H9 (cell line): ENCODE measurements at regions not wholly inside any gene's neighbourhood (a gene's known extent, or its start where the extent isn't known, plus 50 kb on each side); places are given as distances from the start of the nearest gene placed in this dataset.

Experiments
- DNase-seq: peaks from one replicate; pipeline ENCODE4 v3.0.0-alpha.2; 2017
- H2AFZ ChIP-seq: one replicate; pipeline ENCODE4 v1.6.1; 2013; ENCODE audit warnings: mild to moderate bottlenecking, low read length, control low read depth, moderate library complexity
- H2AK5ac ChIP-seq: 2 replicates; pipeline ENCODE4 v1.6.1; 2013; ENCODE audit warnings: low read length, control low read depth, mixed read lengths; ENCODE audit not compliant: insufficient read length
- H2BK120ac ChIP-seq: one replicate; pipeline ENCODE4 v1.6.1; 2013; ENCODE audit warnings: low read depth, mild to moderate bottlenecking, low read length, control low read depth, inconsistent platforms; ENCODE audit not compliant: poor library complexity, severe bottlenecking
- H2BK12ac ChIP-seq: 2 replicates; pipeline ENCODE4 v1.6.1; 2013; ENCODE audit warnings: low read length, control low read depth, mixed read lengths, low read depth; ENCODE audit not compliant: insufficient read length
- H2BK15ac ChIP-seq: 2 replicates; pipeline ENCODE4 v1.6.1; 2013; ENCODE audit warnings: low read depth, low read length, control low read depth
- H2BK20ac ChIP-seq: one replicate; pipeline ENCODE4 v1.6.1; 2013; ENCODE audit warnings: low read depth, mild to moderate bottlenecking, low read length, control low read depth, inconsistent platforms; ENCODE audit not compliant: poor library complexity, severe bottlenecking
- H2BK5ac ChIP-seq: 2 replicates; pipeline ENCODE4 v1.6.1; 2013; ENCODE audit warnings: low read length, control low read depth, mixed read lengths; ENCODE audit not compliant: insufficient read length
- H3K14ac ChIP-seq: 2 replicates; pipeline ENCODE4 v1.6.1; 2013; ENCODE audit warnings: low read length, control low read depth; ENCODE audit not compliant: insufficient read depth
- H3K18ac ChIP-seq: 2 replicates; pipeline ENCODE4 v1.6.1; 2013; ENCODE audit warnings: low read depth, mild to moderate bottlenecking, mixed read lengths, low read length, control low read depth; ENCODE audit not compliant: insufficient read length
- H3K23ac ChIP-seq: 2 replicates; pipeline ENCODE4 v1.6.1; 2013; ENCODE audit warnings: low read length, control low read depth, mixed read lengths, low read depth; ENCODE audit not compliant: insufficient read length
- H3K23me2 ChIP-seq: 2 replicates; pipeline ENCODE4 v1.6.1; 2013; ENCODE audit warnings: low read depth, mild to moderate bottlenecking, mixed read lengths, low read length, control low read depth; ENCODE audit not compliant: insufficient read length, poor library complexity, severe bottlenecking
- H3K27ac ChIP-seq: 2 replicates; pipeline ENCODE4 v1.5.1; 2013; ENCODE audit warnings: low read length, control low read depth, mixed read lengths, low read depth; ENCODE audit not compliant: insufficient read length
- H3K27me3 ChIP-seq: 2 replicates; pipeline ENCODE4 v1.6.1; 2013; ENCODE audit warnings: low read length, control low read depth, inconsistent platforms; ENCODE audit not compliant: insufficient read depth
- H3K4ac ChIP-seq: 2 replicates; pipeline ENCODE4 v1.6.1; 2013; ENCODE audit warnings: low read depth, mild to moderate bottlenecking, control low read depth, inconsistent platforms, low read length, moderate library complexity
- H3K4me1 ChIP-seq: 2 replicates; pipeline ENCODE4 v1.6.1; 2013; ENCODE audit warnings: low read length, control low read depth, inconsistent platforms; ENCODE audit not compliant: insufficient read depth
- H3K4me2 ChIP-seq: 2 replicates; pipeline ENCODE4 v1.6.1; 2013; ENCODE audit warnings: low read length, control low read depth, mixed read lengths; ENCODE audit not compliant: insufficient read length, insufficient read depth
- H3K56ac ChIP-seq: 2 replicates; pipeline ENCODE4 v1.6.1; 2013; ENCODE audit warnings: low read depth, mild to moderate bottlenecking, mixed read lengths, low read length, control low read depth; ENCODE audit not compliant: insufficient read length
- H3K79me1 ChIP-seq: 2 replicates; pipeline ENCODE4 v1.6.1; 2013; ENCODE audit warnings: low read depth, mild to moderate bottlenecking, moderate library complexity, low read length, control low read depth, inconsistent platforms; ENCODE audit not compliant: insufficient read depth, poor library complexity, severe bottlenecking
- H3K79me2 ChIP-seq: 2 replicates; pipeline ENCODE4 v1.6.1; 2013; ENCODE audit warnings: low read length, control low read depth, inconsistent platforms; ENCODE audit not compliant: insufficient read depth
- H3K9ac ChIP-seq: 2 replicates; pipeline ENCODE4 v1.6.1; 2013; ENCODE audit warnings: low read length, control low read depth, mixed read lengths; ENCODE audit not compliant: insufficient read length; ENCODE audit errors: extremely low read depth
- H3K9me3 ChIP-seq: one replicate; pipeline ENCODE4 v1.6.1; 2013; ENCODE audit warnings: low read depth, low read length, inconsistent platforms; ENCODE audit not compliant: control insufficient read depth
- H3T11ph ChIP-seq: one replicate; pipeline ENCODE4 v1.6.1; 2013; ENCODE audit warnings: mild to moderate bottlenecking, low read length, control low read depth, inconsistent platforms
- H4K20me1 ChIP-seq: one replicate; pipeline ENCODE4 v1.6.1; 2013; ENCODE audit not compliant: control insufficient read depth, insufficient read length, insufficient read depth
- H4K5ac ChIP-seq: 2 replicates; pipeline ENCODE4 v1.6.1; 2013; ENCODE audit warnings: low read depth, mild to moderate bottlenecking, mixed read lengths, low read length, control low read depth; ENCODE audit not compliant: insufficient read length
- H4K8ac ChIP-seq: replicated peaks from 2 replicates; pipeline ENCODE4 v1.6.1; 2013; ENCODE audit warnings: low read length, control low read depth, mixed read lengths, low read depth; ENCODE audit not compliant: insufficient read length
- H4K91ac ChIP-seq: 2 replicates; pipeline ENCODE4 v1.6.1; 2013; ENCODE audit warnings: low read depth, mild to moderate bottlenecking, moderate library complexity, mixed read lengths, low read length, control low read depth; ENCODE audit not compliant: insufficient read length
- H3K27ac Mint-ChIP-seq, 3 experiments: 2 replicates in 2 of 3; 3 replicates in 1 of 3; pipeline ENCODE4 v1.8.0; 2020 to 2021; ENCODE audit warnings: mixed read lengths in 3 of 3, mild to moderate bottlenecking in 1 of 3, moderate library complexity in 1 of 3
- H3K27me3 Mint-ChIP-seq: 2 replicates; pipeline ENCODE4 v1.8.0; 2021; ENCODE audit warnings: low read depth, mild to moderate bottlenecking, moderate library complexity, mixed read lengths
- H3K36me3 Mint-ChIP-seq, 3 experiments: 2 replicates in 2 of 3; 3 replicates in 1 of 3; pipeline ENCODE4 v1.8.0; 2020 to 2021; ENCODE audit warnings: low read depth in 3 of 3, mixed read lengths in 3 of 3; ENCODE audit not compliant: insufficient read depth in 1 of 3
- H3K4me1 Mint-ChIP-seq, 2 experiments: 2 replicates each; pipeline ENCODE4 v1.8.0; 2020; ENCODE audit warnings: mixed read lengths in 2 of 2
- H3K4me3 Mint-ChIP-seq, 2 experiments: 2 replicates in 1 of 2; 3 replicates in 1 of 2; pipeline ENCODE4 v1.8.0; 2020 to 2021; ENCODE audit warnings: mild to moderate bottlenecking in 2 of 2, mixed read lengths in 2 of 2, moderate library complexity in 1 of 2
- H3K9me3 Mint-ChIP-seq, 2 experiments: 2 replicates in 1 of 2; 3 replicates in 1 of 2; pipeline ENCODE4 v1.8.0; 2020; ENCODE audit warnings: mild to moderate bottlenecking in 2 of 2, mixed read lengths in 2 of 2, moderate library complexity in 1 of 2
- CTCF ChIP-seq: fragments of 200-600 bp; sonication (generic); conservative IDR thresholded peaks from 3 replicates; pipeline ENCODE4 v1.8.0; 2021; ENCODE audit warnings: antibody characterized with exemption, mild to moderate bottlenecking
- WGBS: extraction: QIAGEN DNeasy Blood & Tissue Kit; methylation state at CpG from one replicate; pipeline ENCODE4 v1.1.7; 2013; ENCODE audit warnings: missing lambda C conversion rate, low lambda C conversion rate, mixed read lengths; ENCODE audit not compliant: insufficient read length; ENCODE audit errors: extremely low coverage; 5-methylcytosine and 5-hydroxymethylcytosine counted together

DNA sequence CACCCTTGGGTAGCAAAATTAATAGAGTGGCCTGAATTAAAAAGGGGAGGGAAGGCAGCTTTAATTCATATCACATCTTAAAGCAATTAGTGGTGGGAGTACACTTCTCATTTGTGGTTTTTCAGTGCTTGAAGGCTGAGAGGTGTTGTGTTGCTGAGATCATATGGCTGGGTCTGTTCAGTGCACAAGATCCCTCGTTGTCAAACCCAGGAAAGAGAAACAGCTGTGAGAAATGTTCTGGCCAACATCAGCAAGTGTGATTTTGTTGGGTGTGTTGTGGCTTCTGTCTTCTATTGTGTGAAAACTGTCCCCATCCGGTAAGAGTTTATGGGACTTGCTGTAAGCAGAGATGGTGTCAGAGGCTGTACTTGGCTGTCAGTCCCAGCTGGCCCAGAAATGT lies 197.9 kb upstream of the BMPER start:
- H4K20me1 ChIP-seq = no peaks in the 10 kb centered on the region
- no peak overlapping the region for H3K4me2 ChIP-seq
- no peak overlapping the region for H3K9ac ChIP-seq
- no peak overlapping the region for H3K4ac ChIP-seq
- no peak overlapping the region for H4K91ac ChIP-seq
- no peak overlapping the region for H2BK15ac ChIP-seq
- H3K79me1 ChIP-seq = no peaks in the 10 kb centered on the region
- no peaks in the 10 kb centered on the region for H3K79me2 ChIP-seq
- DNase-seq = no peak
- no peak overlapping the region for H3K4me3 Mint-ChIP-seq
- no peak overlapping the region for H3K56ac ChIP-seq
- H2BK20ac ChIP-seq = no peak overlapping the region
- H4K8ac ChIP-seq = no peak overlapping the region
- H3K27me3 ChIP-seq = peaks cover 6% of the 10 kb centered on the region; the same call in 1 of the 2 replicates
- no peaks in the 10 kb centered on the region for H3K23me2 ChIP-seq
- H3K27me3 Mint-ChIP-seq = peaks cover 59% of the 10 kb centered on the region
- no peak overlapping the region for H2AK5ac ChIP-seq
- H2AFZ ChIP-seq = no peak overlapping the region
- H3K18ac ChIP-seq = no peak overlapping the region
- TF ChIP-seq CTCF = no peak
- H2BK5ac ChIP-seq = no peak overlapping the region
- H3K23ac ChIP-seq = no peak overlapping the region
- H3T11ph ChIP-seq = no peak overlapping the region
- no CpG with 5 or more reads among the region's 2 CpGs for WGBS
- no peak overlapping the region for H3K27ac Mint-ChIP-seq
- H3K9me3 Mint-ChIP-seq = peaks cover 1% of the 10 kb centered on the region in 2 experiments
- H3K27ac ChIP-seq = no peak overlapping the region
- no peaks in the 10 kb centered on the region for H3K9me3 ChIP-seq
- no peak overlapping the region for H2BK12ac ChIP-seq
- peaks cover under 1 to 4% (median 2%) of the 10 kb centered on the region in 3 experiments; a peak in 6 of 7 replicates for H3K36me3 Mint-ChIP-seq
- no peak overlapping the region for H4K5ac ChIP-seq
- no peak overlapping the region for H2BK120ac ChIP-seq
- no peak overlapping the region for H3K14ac ChIP-seq
- H3K4me1 Mint-ChIP-seq = peaks cover 46 to 58% of the 10 kb centered on the region in 2 experiments
- H3K4me1 ChIP-seq = peaks cover 14% of the 10 kb centered on the region
